GM19324 (cell line): ENCODE measurements at regions not wholly inside any gene's neighbourhood (a gene's known extent, or its start where the extent isn't known, plus 50 kb on each side); places are given as distances from the start of the nearest gene placed in this dataset.
"Not testable (repeated sequence)": the region's sequence is repeated elsewhere in the genome, so short reads cannot be mapped to it uniquely, and the experiment has no call there.

Source experiments
- ATAC-seq: cut with Tn5 transposase; IDR thresholded peaks from one replicate; pipeline ENCODE4 v1.9.1; 2021; ENCODE audit warnings: mild to moderate bottlenecking, moderate library complexity; ENCODE audit not compliant: unreplicated experiment, low FRiP score

DNA sequence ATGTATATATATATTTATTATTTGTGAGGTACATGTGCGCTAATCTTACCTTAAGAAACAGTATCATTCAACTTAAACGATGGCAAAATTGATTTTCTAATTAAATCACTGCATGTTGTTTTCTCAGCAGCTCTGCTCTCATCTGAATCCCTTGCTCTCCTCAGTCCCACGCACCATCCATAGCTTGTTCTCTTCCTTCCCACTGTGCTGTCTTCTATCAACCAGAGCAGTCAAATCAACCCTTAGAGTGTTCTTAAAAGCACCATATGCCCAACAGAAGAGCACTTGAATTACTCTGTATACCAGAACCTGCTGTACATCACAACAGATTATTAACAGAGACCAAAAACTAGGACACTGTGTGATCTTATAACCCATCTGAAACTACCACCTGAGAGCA, 209.4 kb upstream of the G2E3 start:
- ATAC-seq, result no peak

DNA sequence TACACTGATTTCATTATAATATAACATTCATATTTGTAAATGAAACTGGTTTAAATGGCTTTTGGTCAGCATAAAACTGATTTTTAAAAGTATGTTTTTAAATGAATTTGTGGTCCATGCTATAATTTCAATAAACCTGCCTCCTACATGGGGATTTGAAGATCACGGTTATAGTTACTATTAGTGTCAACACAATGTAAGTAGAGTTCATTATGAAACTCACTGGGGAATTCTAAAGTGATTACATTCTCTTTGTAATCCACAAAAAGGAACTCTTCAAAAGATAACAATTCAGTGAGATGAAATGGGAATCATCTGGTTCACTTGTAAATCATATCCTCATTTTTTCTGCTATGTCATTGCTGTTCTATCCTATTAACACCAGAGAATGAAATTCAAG, 204.5 kb upstream of the G2E3 start:
- ATAC-seq, result no peak

DNA sequence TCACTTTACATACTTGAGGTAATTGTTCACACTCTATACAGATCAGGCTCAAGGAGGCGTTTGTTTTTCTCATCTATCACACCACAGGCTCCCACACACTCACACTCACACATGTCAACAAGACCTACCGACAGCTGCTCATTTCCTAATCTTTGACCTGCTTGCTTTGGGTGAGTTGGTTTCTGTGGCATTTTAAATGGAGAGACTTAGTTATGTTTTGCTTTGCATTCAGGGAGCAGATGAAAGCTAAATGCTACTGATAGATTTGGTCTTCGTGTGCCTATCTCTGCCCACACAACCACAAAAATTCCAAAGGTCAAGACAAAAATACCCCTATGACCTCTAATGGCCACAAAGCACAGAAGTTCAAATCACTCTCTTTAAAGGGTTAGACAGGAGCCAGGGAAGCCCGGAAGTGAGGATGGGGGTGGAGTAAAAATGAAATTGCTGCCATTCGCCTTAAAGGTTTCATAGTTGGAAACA, 203.5 kb upstream of the G2E3 start:
- peak; percentile 90 for ATAC-seq

DNA sequence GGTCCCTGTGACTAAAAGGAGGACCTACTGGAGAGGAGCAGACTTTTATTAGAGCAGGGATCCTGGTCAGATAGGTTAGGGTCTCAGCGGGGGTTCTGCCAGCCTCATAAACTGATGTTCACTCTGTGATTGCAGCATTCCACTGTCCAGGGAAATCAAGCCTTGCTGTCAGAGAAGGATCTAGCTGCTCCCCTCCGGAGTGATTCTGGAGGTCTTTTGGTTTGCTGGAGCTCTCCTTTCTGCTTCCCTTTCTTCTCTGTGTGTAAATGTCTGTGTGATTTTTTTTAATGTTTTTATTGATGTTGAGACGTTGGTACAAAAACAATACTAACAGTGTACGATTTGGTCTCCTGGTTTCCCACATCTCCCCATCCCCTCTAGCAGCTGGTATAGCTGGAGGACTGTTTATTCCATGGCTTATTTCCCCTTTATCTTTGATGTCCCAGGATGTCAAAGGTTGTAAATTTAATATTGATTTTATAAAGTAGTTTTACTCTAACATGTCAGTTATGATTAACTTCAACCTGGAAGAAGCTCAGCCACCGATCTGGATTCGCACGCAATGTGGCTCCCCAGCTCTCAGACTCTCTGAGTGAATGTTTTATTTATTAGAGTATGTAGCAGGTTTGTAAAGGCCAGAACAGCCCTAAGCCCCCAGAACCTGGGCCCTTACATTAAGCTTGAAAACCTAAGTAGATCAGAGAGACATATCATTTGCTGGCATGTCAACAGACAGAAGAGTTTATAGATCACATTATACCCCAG, 202.3 kb upstream of the G2E3 start:
- ATAC-seq, result no peak

DNA sequence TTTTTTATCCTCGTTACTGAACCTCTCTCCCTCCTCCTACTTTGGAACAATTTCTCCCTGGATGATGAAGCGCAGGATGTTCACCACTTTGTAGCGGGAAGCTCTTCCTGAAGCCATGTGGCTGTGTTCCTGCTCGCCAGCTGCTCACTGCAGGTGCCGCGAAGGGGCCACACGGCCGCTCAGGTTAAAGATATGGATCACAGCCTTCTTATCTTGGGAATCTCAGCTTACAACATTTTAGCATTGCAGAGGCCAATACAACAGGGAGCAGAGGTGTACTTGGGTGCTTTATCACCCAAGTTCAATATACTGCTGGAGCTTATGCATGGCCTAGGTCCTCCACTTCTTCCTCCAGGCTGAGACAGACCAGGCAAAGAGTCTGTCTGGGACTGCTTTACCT, 201.2 kb upstream of the G2E3 start:
- ATAC-seq, result no peak

DNA sequence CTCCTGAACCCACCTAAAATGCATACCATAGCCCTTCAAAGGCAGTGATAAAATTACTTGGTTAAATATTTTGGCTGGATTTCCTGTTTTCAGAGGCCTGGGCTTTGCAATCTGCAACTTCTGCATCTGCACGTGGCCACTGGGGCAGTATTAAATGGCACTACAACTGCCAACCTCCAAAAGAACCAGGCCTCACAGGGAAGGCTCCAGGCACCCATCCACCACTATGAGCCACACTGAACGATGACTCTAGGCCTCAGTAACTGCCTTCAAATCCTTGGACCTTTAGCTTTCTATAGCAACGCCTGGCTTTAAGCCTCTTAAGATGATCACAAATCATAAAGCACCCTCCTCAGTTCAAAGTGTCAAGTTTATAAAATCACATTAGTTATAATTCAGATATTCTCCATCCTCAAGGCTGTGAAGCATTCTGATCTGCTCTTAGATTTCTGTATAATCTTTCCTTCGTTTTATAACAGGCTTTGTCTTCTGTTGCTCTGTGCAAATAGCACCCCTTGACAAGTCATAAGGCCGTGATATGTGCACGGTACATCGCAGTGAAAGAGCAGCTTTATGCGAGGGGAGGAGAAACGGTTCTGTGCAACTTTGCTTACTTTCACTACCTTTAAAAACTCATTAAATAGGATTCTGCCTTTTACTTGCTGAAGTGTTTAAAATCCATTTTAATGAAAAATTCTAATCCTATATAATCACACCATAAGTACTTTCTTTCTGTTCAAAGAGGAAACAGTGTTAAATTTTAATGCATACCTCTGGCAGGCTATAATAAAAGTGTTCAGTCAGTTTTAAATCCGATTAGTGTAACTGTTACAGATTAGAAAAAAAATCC, 196.4 kb upstream of the G2E3 start:
- ATAC-seq, result no peak

DNA sequence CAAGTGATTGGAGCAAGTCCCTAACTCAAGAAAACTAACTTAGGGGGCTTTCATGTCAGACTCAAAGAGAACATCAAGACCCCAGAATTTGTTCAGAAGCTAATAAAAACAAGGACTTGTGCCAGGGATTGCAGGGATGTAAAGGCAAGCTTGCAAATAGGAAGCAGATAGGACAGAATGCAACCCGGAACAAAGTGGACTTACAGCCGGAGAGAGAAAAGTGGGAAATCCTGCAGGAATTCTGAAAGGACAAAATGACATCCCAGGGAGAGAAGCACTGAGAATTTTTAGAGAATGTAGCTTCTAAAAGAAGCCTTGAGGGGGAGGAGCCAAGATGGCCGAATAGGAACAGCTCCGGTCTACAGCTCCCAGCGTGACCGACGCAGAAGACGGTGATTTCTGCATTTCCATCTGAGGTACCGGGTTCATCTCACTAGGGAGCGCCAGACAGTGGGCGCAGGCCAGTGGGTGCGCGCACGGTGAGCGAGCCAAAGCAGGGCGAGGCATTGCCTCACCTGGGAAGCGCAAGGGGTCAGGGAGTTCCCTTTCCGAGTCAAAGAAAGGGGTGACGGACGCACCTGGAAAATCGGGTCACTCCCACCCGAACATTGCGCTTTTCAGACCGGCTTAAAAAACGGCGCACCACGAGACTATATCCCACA, 195.6 kb upstream of the G2E3 start:
- not testable (repeated sequence) for ATAC-seq

DNA sequence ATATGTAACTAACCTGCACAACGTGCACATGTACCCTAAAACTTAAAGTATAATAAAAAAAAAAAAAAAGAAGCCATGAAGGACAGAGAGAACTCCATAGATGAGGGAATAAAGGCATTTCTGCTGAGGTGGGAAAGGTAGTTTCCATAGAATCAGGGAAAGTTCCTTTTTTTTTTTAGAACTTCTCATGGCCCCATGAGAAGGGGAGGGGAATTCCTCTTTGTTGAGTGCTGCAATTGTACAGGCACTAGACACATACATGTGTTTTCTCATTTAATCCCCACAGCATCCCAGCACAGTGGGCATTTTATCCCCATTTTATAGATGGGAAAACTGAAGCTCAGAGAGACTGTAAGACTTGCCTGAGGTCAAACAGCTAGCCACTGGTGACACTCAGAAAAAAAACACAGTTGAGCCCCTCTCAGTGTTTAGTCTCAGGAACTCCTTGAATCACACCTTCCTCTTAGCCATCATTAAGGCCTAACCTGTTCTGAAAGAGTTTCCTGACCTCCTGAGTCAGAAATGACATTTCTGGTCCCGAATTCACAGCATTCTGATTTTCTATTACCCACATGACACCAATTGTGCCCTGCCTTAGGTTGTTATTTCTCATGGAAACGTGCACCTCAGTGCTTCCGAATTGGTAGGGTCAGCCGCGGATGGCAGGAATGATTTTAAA, 189.3 kb upstream of the G2E3 start:
- ATAC-seq, result no peak

DNA sequence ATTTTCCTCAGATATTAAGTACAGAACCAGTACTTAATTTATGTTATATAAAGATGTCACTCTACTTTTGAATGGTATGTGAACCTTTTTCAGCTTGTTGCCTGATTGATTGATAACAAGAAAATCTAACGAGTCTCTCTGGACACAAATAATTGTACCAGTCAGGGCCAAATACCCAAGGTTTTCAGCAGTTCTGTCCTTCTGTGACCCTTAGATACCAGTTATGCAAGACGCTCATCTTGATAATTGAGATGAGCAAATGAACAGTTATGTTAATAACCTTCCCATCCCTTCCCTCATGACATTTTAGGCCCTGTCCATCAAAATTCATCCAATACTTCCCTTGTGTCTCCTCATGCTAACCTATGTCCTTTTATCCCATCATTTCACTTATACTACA, 185.9 kb upstream of the G2E3 start:
- no peak for ATAC-seq

DNA sequence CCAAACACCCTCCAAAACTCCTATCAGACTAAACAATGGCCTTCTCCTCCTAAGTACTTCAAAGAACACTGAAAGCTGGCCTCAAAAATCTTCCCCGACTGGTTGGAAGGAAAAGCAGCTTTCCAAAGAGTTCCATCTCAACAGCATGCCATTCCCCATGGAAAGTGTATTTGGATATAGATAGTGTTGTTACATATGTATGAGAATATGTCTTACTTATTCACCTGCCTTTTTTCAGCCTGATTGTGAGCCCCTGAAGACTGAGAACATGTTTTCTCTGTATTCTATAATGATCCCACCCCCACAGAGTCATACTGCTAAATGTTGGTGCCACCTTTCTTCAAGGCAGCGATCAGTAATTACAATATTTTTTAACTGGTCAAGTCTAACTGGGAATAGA, 185.4 kb upstream of the G2E3 start:
- ATAC-seq, result no peak

DNA sequence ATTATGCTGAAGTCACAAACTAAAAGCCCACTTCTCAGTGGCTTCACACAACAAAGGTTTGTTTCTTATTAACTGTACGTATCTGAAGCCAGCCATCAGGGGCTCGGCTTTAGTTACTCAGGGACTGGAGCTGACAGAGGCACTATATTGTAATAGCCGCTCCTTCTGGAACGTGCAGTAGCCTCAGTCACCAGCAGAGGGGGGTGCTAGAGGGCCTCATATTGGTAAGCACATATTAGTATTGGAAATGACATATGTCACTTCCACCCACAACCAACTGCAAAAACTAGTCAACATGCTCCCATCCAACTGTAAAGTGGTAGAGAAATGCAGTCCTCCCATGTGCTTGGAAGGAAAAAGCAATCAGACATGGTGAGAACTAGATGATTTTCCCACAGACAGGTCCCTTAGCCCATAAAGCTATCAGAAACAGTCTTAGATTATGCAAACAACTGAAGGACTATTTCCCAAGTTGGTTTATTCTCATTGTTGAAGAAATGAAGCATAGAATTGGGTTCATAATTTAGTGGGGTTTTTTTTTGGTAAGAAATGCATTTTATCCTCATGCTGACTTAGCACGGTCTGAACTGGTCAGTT, 183.6 kb upstream of the G2E3 start:
- peak; percentile 95 for ATAC-seq

DNA sequence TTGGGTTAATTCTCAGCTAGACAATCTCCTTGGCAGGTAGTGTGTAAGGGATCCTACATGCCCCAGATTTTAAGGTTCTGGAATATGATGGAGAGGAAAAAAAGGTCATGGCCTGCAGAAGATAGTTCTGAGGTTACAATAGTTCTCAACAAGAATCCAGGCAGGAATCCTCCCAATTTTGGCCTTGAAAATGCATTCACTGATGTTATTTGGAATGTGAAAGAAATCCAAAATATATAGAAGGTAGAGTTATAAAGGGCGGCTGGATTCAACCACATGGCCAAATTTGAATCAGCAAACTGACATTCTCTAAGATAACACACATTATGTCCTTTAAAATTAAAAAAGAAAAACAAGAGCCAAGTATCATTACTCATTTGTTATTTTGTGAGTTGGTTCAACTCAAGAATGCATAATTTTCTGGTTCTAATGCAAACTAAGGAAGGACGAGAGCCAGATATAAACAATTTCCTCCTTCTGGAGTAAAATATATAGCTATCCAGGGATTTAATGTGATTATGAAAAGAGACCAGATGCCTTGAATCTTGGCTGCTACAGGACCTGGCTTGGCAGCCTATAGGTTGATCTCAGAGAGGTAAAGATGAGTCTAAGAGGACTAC, 177.0 kb upstream of the G2E3 start:
- no peak for ATAC-seq

DNA sequence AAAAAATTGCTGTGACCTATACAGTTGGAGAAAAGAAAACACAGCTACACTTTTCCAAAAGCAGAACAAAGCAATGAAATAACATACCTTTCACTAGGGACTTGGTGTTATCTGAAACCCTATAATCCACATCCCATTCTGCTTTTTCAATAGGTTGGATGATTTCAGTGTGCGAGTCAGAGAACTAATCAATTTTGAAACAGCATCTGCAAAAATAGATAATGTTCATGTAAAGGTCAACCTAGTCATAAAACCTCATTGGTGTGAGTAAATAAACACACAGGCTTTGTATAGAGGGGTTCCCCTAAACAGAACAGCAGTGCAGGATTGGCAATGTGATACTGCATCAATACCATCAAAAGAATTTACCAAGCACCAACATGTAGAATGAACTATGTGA, 173.0 kb upstream of the G2E3 start:
- ATAC-seq, result no peak

DNA sequence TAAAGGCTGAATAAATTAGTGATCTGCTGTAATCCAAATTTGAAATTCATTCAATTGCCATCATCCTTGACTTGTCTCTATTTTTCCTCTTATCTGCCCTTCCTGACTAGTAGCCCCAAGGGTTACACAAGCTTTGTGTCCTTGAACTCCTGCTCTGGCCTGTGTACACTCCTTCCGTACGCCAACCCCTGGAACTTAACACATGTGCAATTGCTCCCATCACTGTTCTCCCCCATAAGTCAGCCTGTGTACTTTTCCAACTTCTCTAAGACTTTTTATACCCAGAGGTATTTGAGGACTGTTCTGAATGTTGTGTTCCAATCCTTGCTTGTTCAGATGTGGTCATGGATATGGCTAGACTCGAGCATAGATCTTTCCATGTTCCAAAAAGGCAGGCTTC, 171.1 kb upstream of the G2E3 start:
- ATAC-seq, result no peak

DNA sequence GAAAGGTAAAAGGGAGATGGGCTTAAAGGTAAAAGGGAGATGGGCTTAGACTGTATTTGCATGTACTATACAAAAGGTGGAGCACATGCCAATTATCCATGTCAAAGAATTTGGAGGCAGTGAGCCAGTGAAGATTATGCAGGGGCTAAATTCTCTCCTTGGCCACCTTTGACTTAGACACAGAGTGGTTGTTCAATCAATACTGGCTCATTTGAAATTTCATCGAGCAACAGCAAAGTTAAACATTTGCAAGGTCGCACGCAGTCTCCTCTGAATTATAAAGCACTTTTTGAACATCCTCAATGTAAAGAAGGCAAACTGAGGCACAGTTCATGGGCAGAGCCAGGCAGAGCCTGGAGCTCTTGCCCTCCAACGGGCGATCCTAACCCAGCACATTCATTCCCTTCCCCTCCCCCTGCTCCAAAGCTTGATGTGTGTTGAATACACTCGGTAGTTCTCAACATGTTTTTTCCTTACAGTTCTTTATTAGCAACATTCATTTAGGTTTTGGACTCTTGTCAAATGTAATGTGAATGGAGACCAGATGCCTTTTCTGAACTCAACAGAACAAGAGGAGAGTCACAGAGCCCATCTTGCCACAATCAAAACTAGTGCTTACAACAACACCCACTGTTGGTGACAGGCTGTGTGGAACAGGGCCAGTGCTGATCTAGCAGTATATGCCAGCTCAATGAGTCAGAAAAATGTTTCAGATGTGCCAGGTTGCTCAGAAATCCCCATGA, 169.7 kb upstream of the G2E3 start:
- ATAC-seq, result no peak

DNA sequence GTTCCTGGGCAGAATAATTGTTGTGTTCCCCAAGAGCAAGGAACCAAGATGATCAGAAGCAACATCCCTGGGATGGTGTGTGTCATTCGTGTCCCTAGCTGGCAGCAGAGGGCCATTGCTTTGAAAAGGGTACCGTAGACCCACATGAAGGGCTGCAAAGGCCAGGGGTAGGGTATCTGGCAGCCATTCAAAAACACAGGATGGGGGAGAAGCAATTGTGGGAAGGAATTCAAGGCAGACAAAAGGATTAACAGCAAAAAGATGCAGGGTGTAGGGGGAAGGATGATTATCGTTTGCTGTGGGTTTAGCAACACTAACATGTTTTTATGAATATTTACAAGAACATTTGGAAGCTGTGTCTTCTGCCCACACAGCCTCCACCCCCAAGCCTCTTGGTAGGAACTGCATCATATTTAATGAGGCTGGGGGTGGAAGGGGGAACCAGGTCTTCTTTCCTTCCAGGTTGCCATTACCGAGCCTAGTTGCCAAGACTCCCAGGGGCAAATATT, 169.0 kb upstream of the G2E3 start:
- ATAC-seq, result no peak

DNA sequence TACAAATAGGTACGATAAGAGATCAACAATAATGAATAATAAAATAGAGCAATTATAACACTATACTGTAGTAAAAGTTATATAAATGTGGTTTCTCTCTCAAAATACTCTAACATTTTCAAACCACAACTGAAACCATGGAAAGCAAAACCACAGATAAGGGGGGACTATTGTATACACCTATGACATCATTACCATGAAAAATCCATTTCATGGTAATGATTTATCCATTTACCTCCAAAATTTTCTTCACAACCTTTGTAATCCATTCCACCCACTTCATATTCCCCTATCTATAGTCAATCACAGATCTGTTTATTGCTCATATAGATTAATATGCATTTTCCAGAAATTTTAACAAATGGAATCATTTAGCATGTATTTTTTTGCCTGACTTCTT, 163.9 kb upstream of the G2E3 start:
- no peak for ATAC-seq

DNA sequence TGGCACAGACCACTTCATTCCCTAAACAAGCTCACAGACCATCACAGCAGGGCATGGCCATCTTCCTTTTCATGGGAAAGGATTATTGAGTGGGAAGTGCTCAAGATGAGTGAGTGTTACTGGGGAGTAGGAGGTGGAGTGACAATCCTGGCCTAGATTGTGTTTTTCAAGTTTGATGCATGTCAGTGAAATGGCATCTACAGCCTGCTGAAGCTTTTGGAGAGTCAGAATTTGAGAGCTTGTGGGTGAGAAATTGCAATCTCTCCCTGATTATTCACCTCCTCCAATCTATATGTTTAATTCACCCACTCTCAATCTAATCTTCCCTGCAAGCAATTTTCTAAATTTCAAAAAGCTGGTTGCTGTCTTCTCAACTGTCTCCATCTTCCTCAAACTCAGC, 156.1 kb upstream of the G2E3 start:
- ATAC-seq, result no peak

DNA sequence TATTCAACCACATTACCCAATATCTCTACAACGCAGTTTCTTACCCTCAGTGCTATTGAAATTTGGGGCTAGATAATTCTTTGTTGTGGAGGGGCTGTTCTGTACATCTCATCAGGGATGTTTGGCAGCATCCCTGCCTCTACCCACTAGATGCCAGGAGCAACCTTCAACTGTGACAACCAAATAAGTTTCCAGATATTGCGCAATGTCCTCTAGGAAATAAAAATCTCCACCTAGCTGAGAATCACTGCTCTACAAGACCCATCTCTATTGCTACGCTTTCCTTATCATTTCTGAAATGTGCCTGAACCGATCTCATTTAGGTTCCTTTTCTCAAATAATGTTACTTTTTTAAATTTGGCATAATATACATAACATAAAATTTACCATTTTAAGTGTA, 155.2 kb upstream of the G2E3 start:
- no peak for ATAC-seq
